GF-D8 (cell line): ENCODE measurements at regions not wholly inside any gene's neighbourhood (a gene's known extent, or its start where the extent isn't known, plus 50 kb on each side); places are given as distances from the start of the nearest gene placed in this dataset.

Experiments
- DNase-seq: peaks from one replicate; lab custom pipeline; 2025; lab: John Stamatoyannopoulos, UW

DNA sequence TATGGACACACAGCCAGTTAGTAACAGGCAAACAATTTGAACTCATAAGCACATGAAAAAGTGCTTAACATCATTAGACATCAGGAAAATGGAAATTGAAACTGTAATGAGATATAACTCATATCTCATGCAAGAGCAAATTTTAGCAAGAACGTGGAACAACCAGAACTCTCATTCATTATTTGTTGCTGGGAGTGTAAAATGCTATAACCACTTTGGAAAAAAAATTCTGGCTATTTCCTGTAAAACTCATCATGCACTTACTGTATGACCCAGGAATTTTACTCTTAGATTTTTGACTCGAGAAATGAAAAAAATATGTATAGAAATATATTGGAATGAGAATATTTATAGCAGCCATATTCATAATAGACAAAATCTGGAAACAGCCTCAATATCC lies 205.7 kb upstream of the PUM3 start:
- DNase-seq = no peak

DNA sequence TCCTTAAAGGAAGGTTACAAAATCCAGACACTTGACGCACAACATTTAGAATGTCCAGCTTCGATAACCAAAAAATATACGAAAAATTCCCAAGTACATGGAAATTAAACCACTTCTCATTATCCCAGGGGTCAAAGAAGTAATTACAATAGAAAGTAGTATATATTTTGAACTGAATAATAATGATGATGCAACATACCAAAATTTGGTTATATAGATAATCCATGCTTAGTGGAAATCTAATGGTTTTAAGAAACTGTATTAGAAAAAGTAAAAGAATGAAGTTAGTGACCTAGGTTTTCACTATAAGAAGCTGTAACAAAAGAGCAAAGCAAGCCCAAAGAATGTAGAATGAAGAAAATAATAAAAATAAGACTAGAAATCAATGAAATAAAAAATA lies 204.0 kb upstream of the PUM3 start:
- no peak for DNase-seq

DNA sequence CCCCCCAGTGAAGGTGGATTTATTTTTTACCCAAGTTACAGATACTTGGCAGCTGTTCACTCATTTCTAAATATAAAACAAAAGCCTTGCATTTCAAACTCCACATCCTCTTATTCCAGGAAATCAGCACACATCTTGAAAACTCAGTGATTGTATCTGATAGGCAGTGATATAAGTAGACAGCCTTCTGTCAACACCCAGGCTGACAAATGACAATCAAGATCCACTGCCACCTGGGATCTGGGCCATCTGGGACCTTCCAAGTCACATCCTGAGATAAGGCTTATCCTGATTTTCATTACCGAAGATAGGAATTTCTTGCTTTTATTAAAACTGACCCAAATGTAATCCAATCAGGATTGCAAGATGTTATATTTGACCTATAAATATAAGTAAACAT lies 201.3 kb upstream of the PUM3 start:
- no peak for DNase-seq

DNA sequence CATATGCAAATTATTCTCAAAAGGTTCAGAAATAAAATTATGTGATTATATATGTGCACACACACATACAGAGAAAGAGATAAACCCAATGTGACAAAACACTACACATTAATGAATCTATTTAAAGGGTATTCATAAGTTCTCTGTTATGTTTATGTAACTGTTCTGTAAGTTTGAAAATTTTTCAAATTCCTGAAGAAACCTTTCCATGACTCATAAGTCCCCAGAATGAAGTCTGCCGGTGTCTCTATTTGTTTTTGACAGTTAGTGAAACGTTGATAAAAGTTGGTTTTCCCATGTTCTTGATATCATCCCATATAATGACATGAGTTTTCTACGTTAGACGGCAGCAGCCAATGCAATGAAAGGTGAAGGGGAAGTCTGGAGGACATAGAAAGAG lies 199.5 kb upstream of the PUM3 start:
- DNase-seq = no peak

DNA sequence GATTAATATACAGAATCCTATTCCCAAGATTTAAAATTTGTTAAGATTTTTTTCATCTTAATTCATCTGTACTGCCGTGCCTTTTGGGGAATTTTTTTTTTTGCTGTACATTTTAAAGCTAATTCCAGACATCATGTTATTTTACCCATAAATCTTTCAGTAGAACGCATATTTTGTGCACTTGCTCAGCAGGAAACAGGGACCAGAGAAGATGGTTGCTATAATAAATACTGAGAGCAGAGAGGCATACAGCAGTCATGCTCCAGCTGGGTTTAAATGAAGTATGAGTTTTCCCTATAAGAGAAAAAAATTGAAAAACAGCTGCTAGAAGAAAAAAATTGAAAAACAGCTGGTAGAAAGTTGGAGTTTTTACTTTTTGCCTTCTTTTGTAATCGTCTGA lies 196.9 kb upstream of the PUM3 start:
- no peak for DNase-seq

DNA sequence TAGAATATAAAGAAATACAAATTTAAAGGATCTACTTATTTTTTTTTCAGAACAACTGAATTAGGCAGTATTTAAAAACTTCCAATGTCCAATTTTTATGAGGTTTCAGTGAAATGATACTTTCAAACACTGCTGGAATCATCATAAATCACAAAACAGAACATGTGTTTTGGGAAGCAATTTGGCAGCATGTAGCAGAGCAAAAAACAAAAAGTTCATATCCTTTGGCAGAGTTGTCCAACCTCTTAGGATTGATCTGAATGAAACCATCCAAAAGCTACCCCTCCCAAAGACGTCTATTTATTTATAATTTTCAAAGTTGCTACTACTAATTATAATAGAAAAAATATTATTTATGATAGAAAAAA lies 192.4 kb upstream of the PUM3 start:
- DNase-seq = no peak

DNA sequence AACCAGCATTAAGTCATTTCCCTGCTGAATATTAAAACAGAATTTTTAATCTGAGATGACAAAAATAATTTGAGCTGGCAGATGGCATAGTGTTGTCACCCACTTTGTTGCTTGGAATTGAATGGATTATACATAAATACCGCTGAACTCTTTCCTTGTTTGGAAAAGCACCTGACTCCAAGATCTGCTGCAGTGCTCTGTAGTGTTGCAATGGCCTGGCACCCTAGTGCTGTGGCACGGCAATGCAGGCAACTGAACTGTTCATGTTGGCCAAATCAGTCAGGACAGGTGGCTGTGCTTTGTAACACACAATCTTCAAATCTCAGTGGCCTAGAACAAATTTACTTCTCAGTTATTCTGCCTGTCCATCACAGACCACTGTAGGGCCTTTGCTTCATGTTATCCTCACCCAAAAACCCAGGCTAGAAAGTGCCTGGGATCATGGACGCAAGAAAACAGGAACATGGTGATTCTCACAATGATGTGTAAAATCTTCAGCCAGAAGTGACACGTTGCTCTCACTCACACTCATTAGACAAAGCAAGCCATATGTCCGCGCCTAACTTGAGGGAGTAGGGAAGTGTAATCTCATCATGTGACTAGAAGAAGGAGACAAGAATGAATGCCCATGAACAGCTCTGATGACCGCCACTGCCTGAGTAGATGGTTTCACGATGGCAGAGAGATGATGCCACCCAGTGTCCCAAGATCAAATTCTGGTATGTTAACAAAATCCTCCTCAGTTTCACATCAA lies 191.9 kb upstream of the PUM3 start:
- DNase-seq = no peak

DNA sequence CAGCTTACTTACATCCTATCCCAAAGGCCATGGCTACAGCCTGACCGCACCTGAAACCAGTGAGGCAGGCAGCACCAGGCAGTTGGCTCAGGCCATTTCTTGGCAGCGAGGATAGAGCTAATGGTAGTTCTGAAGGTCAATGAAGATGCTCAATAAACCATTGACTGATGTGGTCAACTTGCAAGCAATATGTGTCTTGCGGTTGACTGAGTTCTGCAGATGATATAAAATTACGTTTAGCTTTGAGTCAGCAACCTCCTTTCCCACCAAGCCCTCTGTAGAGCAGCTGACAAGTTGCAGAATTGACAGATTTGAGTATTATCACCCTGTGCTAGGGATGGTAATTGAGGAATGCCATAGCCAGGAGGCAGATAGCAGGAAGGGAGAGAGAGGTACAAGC lies 189.0 kb upstream of the PUM3 start:
- DNase-seq = no peak

DNA sequence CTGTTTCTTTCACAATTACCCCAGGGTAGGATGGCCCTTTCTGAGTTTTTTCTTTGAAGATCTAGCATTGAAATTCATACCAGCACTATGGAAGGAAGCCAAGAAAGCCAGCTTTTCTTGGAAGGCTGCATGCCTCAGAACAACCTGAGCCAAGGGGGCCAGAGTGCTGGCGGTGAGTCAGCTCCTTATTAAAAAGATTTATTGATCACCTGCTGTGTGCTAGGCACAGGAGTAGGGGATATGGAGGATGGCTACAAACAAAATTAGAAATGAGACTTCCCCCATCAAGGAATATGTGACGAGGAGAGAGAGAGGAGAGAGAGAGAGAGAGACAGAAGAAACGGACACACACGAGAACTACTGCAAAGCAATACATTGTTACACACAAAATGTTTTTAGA lies 184.6 kb upstream of the PUM3 start:
- DNase-seq = no peak

DNA sequence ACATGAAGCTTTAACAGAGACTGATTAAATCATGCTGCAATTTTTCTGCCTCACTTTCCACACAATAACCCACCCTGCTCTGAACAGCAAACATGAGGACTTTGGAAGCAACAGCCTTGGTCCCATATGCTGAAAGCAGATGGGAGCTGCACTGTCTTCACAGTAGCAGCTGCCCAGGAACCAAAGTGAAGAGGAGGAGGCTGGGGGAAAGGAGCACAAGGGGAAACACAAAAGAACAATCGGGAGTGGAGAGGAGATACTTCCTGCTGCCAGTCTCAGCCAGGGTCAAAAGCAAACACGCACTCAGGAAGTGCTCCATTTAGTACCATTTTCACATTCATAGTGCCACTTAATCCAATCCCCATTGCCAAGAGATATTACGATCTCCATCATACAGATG lies 183.3 kb upstream of the PUM3 start:
- no peak for DNase-seq

DNA sequence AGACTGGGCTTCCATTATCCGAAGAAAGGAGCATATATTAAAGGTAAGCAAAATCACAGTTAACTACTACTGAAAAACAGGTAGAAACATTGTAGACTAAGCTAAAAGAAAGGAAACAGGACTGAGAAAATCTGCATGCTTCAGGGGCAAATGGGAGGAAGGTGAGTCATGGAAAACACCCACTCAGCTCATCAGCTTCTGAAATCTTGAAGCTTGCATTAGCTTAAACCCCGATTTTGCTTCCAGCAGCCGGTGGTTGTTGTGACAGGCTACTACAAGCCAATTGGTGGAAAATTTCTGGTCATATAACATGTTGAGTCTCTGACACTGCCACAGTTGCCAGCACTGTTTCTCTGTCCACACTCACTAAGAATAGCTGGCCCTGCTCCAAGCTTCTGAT lies 179.6 kb upstream of the PUM3 start:
- no peak for DNase-seq

DNA sequence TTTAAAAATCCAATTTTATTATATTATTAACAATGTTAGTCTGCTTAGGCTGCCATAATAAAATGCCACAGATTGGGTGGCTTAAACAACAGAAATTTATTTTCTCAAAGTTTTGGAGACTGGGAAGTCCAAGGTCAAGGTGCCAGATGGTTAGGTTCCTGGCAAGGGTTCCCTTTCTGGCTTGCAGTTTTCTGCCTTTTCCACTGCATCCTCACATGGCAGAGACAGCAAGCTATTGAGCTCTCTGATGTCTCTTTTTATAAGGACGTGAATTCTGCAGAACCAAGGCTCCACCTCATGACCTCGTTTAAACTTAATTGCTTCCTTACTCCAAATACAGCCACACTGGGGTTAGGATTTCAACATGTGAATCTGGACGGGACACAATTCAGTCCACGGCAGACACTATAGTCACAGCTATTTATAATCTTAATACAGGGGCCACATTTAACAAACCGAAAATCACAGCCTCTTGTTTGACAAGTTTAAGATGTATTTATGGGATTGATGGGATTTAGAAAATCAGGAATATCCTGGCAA lies 174.9 kb upstream of the PUM3 start:
- no peak for DNase-seq

DNA sequence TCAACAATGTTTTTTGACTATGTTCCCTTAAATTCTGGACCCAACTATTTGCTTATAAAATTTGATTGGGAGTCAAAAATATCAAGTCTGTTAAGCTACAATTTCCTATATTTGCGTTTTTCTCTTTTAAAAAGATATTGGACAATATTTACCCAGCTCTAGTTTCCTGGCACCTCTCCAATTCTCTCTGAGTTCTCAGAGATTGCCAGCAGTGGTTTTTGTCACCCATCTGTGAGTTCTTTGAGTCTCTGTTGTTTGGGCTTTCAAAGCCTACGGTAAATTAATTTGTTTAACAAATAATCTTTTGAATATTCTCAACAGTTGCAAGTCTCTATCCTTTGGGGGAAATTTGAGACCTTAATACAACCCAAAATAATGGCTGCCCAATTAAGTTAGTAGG lies 174.2 kb upstream of the PUM3 start:
- DNase-seq = no peak

DNA sequence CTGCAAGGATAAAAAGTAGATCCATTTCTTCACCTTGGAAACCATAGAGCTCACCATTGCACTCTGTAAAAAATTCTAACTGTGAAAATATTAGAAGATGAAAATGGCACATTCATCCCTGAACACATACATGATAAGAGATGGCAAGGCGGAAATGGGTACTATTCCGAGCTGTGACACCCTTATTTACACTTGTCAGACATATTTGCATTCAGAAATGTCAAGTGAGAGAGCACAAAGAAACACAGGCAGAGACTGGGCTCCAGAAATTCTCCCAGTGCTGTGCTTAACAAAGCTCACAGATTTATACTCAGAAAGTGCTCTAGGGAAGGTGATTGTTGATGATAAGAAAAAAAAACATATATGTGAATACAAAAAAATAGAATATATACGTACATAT lies 170.3 kb upstream of the PUM3 start:
- no peak for DNase-seq

DNA sequence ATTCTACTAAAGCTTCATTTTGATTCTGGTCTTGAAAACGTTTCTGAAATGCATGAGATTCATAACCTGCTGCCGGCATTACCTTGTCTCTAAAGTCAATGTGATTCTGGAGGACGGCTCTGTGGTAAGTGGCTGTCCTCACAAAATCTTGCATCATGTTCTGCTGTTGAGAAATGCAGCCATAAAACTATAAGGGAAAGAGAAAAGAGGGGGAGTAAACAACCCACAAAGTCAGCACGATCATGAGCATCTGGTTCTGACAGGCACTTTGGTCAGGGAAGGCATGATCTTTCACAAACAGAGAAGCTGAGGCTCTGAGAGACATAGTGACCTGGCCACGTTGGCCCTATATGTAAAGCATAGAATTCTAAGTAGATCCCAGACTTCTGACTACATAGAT lies 168.9 kb upstream of the PUM3 start:
- peak; percentile 93 for DNase-seq

DNA sequence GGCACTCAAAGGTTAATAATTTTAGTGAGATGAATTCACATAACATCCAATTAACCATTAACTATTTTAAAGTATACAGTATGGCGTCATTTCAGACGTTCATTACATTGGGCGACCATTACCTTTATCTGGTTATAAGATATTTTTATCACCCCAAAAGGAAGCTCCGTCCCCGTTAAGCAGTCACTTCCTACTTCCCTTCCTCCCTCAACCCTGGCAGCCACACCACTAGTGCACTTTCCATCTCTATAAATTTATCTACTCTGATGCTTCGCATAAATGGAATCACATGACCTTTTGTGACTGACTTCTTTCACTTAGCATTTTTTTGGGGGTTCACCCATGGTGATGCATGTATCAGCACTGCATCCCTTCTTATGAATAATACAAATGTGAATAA lies 168.3 kb upstream of the PUM3 start:
- peak; percentile 61 for DNase-seq

DNA sequence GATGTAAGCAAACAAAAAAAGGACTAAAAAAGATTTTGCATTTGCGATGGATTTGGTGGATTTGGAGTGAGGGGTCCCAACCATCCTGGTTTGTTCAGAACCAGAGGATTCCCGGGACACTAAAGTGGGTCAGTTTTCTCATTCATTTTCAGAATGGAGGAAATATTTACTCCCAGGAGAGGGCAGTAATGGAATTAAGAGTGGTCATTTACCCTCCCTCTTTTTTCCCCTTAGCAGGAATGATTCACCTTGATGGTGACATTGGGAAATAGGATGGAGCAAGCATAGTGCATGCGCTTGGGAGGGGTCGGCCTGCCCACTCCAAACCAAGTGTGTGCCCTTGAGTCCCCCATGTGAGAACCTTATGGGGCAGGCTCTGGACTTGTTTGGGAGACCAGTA lies 164.2 kb upstream of the PUM3 start:
- no peak for DNase-seq

DNA sequence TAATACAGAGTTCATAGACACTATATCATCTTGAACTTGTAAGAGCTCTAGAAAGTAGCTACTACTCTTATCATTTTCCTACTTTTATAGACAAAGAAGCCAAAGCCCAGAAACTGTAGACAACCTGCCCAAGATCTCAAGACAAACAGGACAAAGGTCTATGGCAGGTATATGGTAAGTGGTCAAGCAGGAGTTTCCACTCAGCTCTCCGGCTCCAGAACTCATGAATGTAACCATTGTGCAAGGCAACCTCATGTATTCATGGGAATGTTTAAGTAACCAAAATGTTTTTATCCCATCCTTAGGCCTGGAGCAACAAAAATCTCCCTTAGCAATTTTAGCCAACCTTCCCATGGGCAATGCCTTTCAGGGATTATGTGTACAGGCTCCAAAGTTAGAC lies 163.4 kb upstream of the PUM3 start:
- no peak for DNase-seq

DNA sequence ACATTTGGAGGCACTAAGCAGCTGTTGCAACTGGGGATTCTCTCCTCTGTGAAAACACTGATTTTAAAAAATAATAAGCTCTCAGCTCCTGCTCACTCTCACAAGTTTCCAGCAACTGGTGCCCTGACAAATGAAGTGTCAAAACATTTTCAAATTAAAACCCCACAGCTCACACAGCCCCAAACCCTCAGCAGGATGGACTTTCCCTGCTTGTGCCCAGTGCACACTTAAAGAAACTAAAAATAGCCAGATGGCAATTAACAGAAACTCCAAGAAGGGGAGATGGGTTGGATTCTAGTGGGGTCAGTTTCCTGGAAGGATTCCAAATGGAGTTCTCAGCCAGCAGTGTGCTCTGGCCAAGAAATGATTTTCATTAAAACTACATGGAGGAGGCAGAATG lies 163.0 kb upstream of the PUM3 start:
- DNase-seq = no peak

DNA sequence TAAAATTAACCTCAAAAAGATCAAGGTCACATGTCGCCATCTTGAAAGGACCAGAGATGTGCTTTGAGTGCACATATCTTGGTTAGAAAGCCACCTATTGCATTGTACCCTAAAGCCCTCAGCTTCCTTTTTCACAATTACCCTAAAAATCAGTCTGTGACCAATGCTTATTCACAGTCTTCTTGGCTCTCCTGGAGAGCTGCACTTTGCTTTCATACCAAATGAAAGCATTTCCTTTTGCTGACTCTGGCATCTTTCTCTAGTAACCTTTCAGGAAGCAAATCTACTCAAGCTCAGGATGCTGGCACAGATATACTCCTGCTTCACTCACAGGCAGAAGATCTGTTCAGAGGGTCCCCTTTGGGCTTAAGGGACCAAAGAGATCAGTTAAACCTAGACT lies 160.7 kb upstream of the PUM3 start:
- no peak for DNase-seq

DNA sequence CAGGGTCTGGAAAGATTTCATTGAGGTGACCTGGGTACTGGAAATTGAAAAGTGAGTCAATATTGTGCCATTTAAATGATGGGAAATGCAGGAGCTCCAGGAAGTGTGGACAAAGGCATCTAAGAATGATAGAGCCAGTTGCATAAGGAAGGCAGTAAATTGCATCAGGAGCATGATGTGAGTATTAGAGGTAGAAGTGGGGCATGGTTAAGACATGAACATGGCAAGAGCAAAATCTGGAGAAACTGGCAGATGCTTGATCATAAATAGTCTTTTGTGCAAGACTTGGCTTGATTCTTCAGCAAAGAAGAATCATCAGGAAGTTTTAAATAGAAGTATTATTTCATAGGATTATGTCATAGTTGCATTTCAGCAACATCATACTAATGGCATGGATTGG lies 157.4 kb upstream of the PUM3 start:
- DNase-seq = no peak

DNA sequence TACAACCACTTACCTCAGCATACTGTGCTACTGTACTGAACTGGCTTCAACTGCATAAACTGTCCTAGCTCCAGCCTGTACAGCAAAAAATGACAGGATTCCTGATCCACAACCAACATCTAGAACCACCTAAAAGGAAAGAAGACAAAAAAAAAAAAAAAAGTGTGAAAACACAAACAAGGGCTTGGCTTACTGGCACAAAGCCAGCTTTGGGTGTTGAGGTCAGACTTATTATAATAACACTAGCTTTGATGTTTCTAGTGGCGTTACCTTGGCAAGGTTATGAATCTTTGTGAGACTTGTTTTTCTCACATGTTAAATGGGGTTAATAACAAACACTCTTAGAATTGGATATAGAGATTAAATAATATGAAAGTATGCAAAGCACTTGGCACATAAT lies 148.5 kb upstream of the PUM3 start:
- no peak for DNase-seq

DNA sequence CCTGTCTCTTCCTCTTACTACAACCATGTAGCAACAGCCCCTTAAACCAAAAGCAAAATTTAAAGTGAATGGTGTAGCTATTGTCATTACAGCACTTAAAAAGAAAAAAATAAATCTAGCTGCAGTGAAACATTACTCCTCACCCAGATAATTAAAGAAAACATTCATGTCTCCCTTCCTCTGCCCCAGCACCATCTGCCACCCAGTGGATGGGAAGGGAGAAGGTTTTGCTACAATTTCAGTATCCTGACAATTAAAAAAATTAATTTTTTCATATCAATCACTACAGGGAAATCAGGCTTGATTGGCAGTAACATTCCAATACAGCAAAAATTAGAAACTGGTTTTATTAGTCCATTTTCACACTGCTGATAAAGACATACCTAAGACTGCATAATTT lies 147.4 kb upstream of the PUM3 start:
- DNase-seq = no peak

DNA sequence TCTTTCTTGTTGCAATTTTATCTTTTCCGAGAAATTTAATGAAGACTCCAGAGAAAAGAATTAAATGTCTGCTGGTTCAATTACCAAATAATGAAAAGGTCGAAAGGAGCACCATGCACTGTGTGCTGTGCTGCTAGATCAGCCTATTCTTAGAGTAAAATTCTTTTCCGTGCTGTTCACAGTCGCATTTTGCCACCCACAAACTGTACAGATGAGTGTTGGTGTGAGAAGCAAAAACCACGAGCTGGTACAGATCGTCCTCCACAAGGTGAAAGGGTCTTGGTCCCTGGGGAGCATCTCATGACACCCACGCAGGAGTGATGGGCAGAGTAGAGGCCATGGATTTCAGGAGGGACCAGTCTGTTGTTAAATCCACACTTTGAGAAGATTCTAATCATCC lies 143.8 kb upstream of the PUM3 start:
- no peak for DNase-seq

DNA sequence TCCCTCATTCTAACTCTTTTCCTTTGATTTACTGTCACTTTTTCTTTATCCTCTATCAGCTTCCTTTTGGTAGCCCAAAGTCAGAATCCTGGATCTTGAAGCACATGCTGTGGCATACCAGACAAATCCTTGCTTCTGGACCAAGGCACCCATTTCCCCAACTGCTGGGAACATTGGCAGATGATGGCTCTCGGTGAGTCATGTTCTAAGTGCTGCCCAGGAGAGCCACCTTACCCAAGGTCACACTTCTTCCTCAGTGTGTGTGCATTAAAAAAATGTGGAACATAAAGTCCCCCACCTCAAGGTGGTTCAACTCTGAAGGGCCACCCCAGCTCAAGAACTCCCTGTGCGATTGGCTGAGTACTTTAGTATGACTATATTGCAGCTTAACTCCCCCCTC lies 141.4 kb upstream of the PUM3 start:
- no peak for DNase-seq
